Hepatocyte (in vitro differentiated cells): ENCODE measurements at regions not wholly inside any gene's neighbourhood (a gene's known extent, or its start where the extent isn't known, plus 50 kb on each side); places are given as distances from the start of the nearest gene placed in this dataset.

Experiments
- DNase-seq: peaks from one replicate; pipeline ENCODE4 v3.0.0-alpha.2; 2016; ENCODE audit warnings: low spot score
- H2AFZ ChIP-seq: fragments of 200-600 bp; sonication (generic); 2 replicates; pipeline ENCODE4 v1.6.0; 2016; ENCODE audit warnings: antibody characterized with exemption, mild to moderate bottlenecking
- H3K27ac ChIP-seq: fragments of 200-600 bp; sonication (generic); 2 replicates; pipeline ENCODE4 v1.5.1; 2016; ENCODE audit warnings: mild to moderate bottlenecking
- H3K27me3 ChIP-seq: fragments of 200-600 bp; sonication (generic); 2 replicates; pipeline ENCODE4 v1.6.1; 2016
- H3K36me3 ChIP-seq: fragments of 200-600 bp; sonication (generic); replicated peaks from 2 replicates; pipeline ENCODE4 v1.5.1; 2016; ENCODE audit warnings: low read depth; ENCODE audit not compliant: insufficient read depth
- H3K4me1 ChIP-seq: fragments of 200-600 bp; sonication (generic); 2 replicates; pipeline ENCODE4 v1.5.1; 2016; ENCODE audit warnings: mild to moderate bottlenecking, moderate library complexity; ENCODE audit not compliant: insufficient read depth
- H3K4me2 ChIP-seq: fragments of 200-600 bp; sonication (generic); 2 replicates; pipeline ENCODE4 v1.6.0; 2016
- H3K4me3 ChIP-seq: fragments of 200-600 bp; sonication (generic); 2 replicates; pipeline ENCODE4 v1.5.1; 2016; ENCODE audit warnings: mild to moderate bottlenecking
- H3K79me2 ChIP-seq: fragments of 200-600 bp; sonication (generic); 2 replicates; pipeline ENCODE4 v1.6.0; 2017; ENCODE audit warnings: mild to moderate bottlenecking
- H3K9me2 ChIP-seq: fragments of 200-600 bp; sonication (generic); replicated peaks from 2 replicates; pipeline ENCODE4 v1.6.0; 2017; ENCODE audit warnings: mild to moderate bottlenecking; ENCODE audit not compliant: insufficient read depth
- H3K9me3 ChIP-seq: fragments of 200-600 bp; sonication (generic); 2 replicates; pipeline ENCODE4 v1.5.1; 2016; ENCODE audit warnings: low read depth, mild to moderate bottlenecking
- H4K20me1 ChIP-seq: fragments of 200-600 bp; sonication (generic); 2 replicates; pipeline ENCODE4 v1.6.0; 2016; ENCODE audit warnings: mild to moderate bottlenecking; ENCODE audit not compliant: insufficient read depth, poor library complexity, severe bottlenecking
- EZH2 ChIP-seq: fragments of 200-600 bp; sonication (generic); IDR thresholded peaks from 2 replicates; pipeline ENCODE4 v1.6.1; 2016; ENCODE audit warnings: antibody characterized with exemption, mild to moderate bottlenecking, borderline replicate concordance
- EZH2phosphoT487 ChIP-seq: fragments of 200-600 bp; sonication (generic); IDR thresholded peaks from one replicate; pipeline ENCODE4 v1.6.1; 2018; ENCODE audit warnings: antibody characterized with exemption, mild to moderate bottlenecking, low read depth, moderate library complexity; ENCODE audit not compliant: unreplicated experiment, severe bottlenecking
- WGBS: methylation state at CpG from one replicate; pipeline ENCODE4 v1.1.6; 2016; ENCODE audit warnings: low lambda C conversion rate; ENCODE audit errors: missing lambda C conversion rate; 5-methylcytosine and 5-hydroxymethylcytosine counted together
- TF ChIP-seq, protein P1 (sequence below): fragments of 200-600 bp; sonication (generic); IDR thresholded peaks from 2 replicates; pipeline ENCODE4 v1.5.1; 2016; ENCODE audit warnings: antibody characterized with exemption, mild to moderate bottlenecking; ENCODE audit not compliant: poor library complexity

DNA sequence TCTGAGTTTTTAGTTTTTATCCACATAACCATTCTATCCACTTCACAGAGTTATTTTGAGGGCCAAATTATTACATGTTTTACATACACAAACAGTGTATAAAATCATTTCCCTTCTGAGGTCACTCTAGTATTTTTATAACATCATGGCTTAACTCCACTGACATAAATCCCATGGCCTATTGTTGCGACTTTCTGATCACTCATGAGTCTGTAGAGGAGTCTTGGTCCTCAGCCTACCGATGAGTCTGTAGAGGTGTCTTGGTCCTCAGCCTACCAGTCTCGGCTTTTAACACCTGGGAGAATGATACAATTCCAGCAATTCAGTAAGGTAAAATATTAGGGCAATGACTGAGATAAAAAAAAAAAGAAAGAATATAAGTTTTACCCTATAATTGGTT is 483.7 kb downstream of the USP25 start:
- H3K9me2 ChIP-seq: no peaks in the 10 kb centered on the region
- no peaks in the 10 kb centered on the region for H3K27me3 ChIP-seq
- H3K36me3 ChIP-seq: no peaks in the 10 kb centered on the region
- H3K27ac ChIP-seq: no peak overlapping the region
- no peaks in the 10 kb centered on the region for H4K20me1 ChIP-seq
- no peak overlapping the region for H2AFZ ChIP-seq
- H3K4me1 ChIP-seq: peaks cover 16% of the 10 kb centered on the region
- 95% methylated on average over 3 of the region's 3 CpGs for WGBS
- TF ChIP-seq, protein P1, sequence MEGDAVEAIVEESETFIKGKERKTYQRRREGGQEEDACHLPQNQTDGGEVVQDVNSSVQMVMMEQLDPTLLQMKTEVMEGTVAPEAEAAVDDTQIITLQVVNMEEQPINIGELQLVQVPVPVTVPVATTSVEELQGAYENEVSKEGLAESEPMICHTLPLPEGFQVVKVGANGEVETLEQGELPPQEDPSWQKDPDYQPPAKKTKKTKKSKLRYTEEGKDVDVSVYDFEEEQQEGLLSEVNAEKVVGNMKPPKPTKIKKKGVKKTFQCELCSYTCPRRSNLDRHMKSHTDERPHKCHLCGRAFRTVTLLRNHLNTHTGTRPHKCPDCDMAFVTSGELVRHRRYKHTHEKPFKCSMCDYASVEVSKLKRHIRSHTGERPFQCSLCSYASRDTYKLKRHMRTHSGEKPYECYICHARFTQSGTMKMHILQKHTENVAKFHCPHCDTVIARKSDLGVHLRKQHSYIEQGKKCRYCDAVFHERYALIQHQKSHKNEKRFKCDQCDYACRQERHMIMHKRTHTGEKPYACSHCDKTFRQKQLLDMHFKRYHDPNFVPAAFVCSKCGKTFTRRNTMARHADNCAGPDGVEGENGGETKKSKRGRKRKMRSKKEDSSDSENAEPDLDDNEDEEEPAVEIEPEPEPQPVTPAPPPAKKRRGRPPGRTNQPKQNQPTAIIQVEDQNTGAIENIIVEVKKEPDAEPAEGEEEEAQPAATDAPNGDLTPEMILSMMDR: no peak
- TF ChIP-seq EZH2phosphoT487: no peak
- H3K79me2 ChIP-seq: no peaks in the 10 kb centered on the region
- no peak overlapping the region for H3K4me2 ChIP-seq
- no peak overlapping the region for H3K4me3 ChIP-seq
- no peaks in the 10 kb centered on the region for H3K9me3 ChIP-seq
- DNase-seq: no peak

GRCh38 chr21:16215193-16215592 is 485.4 kb downstream of the USP25 start:
- 92% methylated on average over 2 of the region's 2 CpGs for WGBS
- Histone ChIP-seq H3K27me3 (no peaks in the 10 kb centered on the region), H3K4me2 (no peak overlapping the region)

DNA sequence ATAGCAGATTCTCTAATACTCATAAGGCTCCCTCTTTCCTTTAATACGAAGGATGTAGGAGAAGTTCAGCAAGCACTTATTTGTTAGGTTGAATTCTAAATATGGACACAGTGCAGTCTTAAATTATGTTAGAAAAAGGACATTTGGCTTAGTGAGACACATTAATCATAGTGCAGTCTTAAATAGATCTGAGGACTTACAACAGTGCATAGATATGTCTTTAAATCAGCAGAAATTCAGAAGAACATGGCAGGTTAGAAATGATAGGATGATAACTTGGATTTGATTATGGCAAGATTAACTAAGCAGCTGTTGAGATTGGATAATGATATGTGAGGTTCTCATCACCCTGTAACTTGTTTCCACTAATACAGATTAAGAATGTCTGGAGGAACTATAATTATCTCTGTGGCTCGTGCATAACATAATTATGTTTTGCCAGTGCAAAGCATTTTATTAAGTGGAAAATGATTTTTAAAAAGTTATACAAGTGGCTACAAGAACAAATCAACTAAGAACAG is 485.9 kb downstream of the USP25 start:
- Histone ChIP-seq H3K4me2 (no peak overlapping the region), H3K79me2 (no peaks in the 10 kb centered on the region), H2AFZ (no peak overlapping the region), H3K4me1 (peaks cover 16% of the 10 kb centered on the region), H3K4me3 (no peak overlapping the region), H3K9me2 (no peaks in the 10 kb centered on the region), H3K36me3 (no peaks in the 10 kb centered on the region), H4K20me1 (no peaks in the 10 kb centered on the region), H3K27me3 (no peaks in the 10 kb centered on the region), H3K27ac (no peak overlapping the region), H3K9me3 (no peaks in the 10 kb centered on the region)
- TF ChIP-seq EZH2 (no peak), EZH2phosphoT487 (no peak)
- TF ChIP-seq, protein P1: no peak
- WGBS: 44% methylated on average over 2 of the region's 2 CpGs
- DNase-seq: no peak

More at GRCh38 chr21:16215193-16215592, 485.4 kb downstream of the USP25 start:
- H3K4me1 ChIP-seq: peaks cover 16% of the 10 kb centered on the region
- H3K9me3 ChIP-seq: no peaks in the 10 kb centered on the region
- no peak overlapping the region for H3K4me3 ChIP-seq
- no peaks in the 10 kb centered on the region for H3K9me2 ChIP-seq
- no peak overlapping the region for H3K27ac ChIP-seq
- TF ChIP-seq, protein P1: no peak
- TF ChIP-seq EZH2phosphoT487: no peak
- no peak for TF ChIP-seq EZH2
- no peaks in the 10 kb centered on the region for H4K20me1 ChIP-seq
- DNase-seq: no peak
- H2AFZ ChIP-seq: no peak overlapping the region
- H3K79me2 ChIP-seq: no peaks in the 10 kb centered on the region
- H3K36me3 ChIP-seq: no peaks in the 10 kb centered on the region
